HEK293 (cell line): ENCODE measurements at regions not wholly inside any gene's neighbourhood (a gene's known extent, or its start where the extent isn't known, plus 50 kb on each side); places are given as distances from the start of the nearest gene placed in this dataset.

Source experiments
- CTCF ChIA-PET: fragments of 350-600 bp; formaldehyde crosslinking; extraction: SDS; loops from one replicate; lab custom pipeline; 2021; ENCODE audit warnings: antibody characterized with exemption; lab: Yijun Ruan, JAX
- POLR2A ChIA-PET: fragments of 300-600 bp; formaldehyde crosslinking; extraction: SDS; loops from one replicate; lab custom pipeline; 2020; ENCODE audit warnings: antibody characterized with exemption, inconsistent platforms; lab: Yijun Ruan, JAX
- H3K27ac ChIP-seq: fragments of 200-500 bp; sonication (Bioruptor generic); 2 replicates; pipeline ENCODE4 v1.5.1; 2014; ENCODE audit warnings: low read depth, low read length, control low read depth, inconsistent platforms; ENCODE audit errors: extremely low read depth
- H3K36me3 ChIP-seq, 2 experiments: fragments of 200-500 bp in 1 of 2; sonication (Bioruptor generic) in 1 of 2; 1 replicate in 1 of 2; 2 replicates in 1 of 2; pipeline ENCODE4 v1.5.1; 2014 to 2017; ENCODE audit warnings: inconsistent platforms in 2 of 2, low read length in 2 of 2; ENCODE audit not compliant: control insufficient read depth in 2 of 2, insufficient read depth in 1 of 2
- H3K4me1 ChIP-seq: fragments of 200-500 bp; sonication (Bioruptor generic); 2 replicates; pipeline ENCODE4 v1.5.1; 2014; ENCODE audit warnings: mild to moderate bottlenecking, low read length, inconsistent platforms; ENCODE audit not compliant: control insufficient read depth, insufficient read depth
- H3K4me3 ChIP-seq: 2 replicates; pipeline ENCODE4 v1.5.1; 2011; ENCODE audit warnings: low read depth, mild to moderate bottlenecking, control low read depth, low read length, moderate library complexity
- H3K9me3 ChIP-seq: fragments of 200-500 bp; sonication (Bioruptor generic); 2 replicates; pipeline ENCODE4 v1.5.1; 2014; ENCODE audit warnings: low read depth, low read length, inconsistent platforms; ENCODE audit not compliant: control insufficient read depth, insufficient read depth
- BCL11A ChIP-seq: fragments of 450-650 bp; formaldehyde crosslinking; IDR thresholded peaks from 2 replicates; pipeline ENCODE4 v1.5.1; 2016; ENCODE audit warnings: low read depth, missing biosample characterization, missing genetic modification characterization
- PRDM1 ChIP-seq: fragments of 450-650 bp; formaldehyde crosslinking; IDR thresholded peaks from 2 replicates; pipeline ENCODE4; 2016; ENCODE audit warnings: missing biosample characterization, missing genetic modification characterization
- REPIN1 ChIP-seq: fragments of 450-650 bp; formaldehyde crosslinking; IDR thresholded peaks from 2 replicates; pipeline ENCODE4 v1.5.1; 2017; ENCODE audit warnings: missing biosample characterization, missing genetic modification characterization, low read depth
- TCF7L2 ChIP-seq: IDR thresholded peaks from 2 replicates; pipeline ENCODE4 v1.6.1; 2011; ENCODE audit warnings: low read depth, mild to moderate bottlenecking, inconsistent platforms, low read length, moderate library complexity, borderline replicate concordance
- TSHZ1 ChIP-seq: fragments of 450-650 bp; formaldehyde crosslinking; IDR thresholded peaks from 2 replicates; pipeline ENCODE4 v1.5.1; 2016; ENCODE audit warnings: missing biosample characterization, missing genetic modification characterization, borderline replicate concordance
- ZBTB11 ChIP-seq: fragments of 450-650 bp; formaldehyde crosslinking; conservative IDR thresholded peaks from 2 replicates; pipeline ENCODE4 v1.5.1; 2016; ENCODE audit warnings: low read depth, missing biosample characterization, missing genetic modification characterization
- ZBTB21 ChIP-seq: fragments of 450-650 bp; formaldehyde crosslinking; IDR thresholded peaks from 2 replicates; pipeline ENCODE4 v1.5.1; 2017; ENCODE audit warnings: missing biosample characterization, missing genetic modification characterization
- ZBTB49 ChIP-seq: fragments of 450-650 bp; formaldehyde crosslinking; IDR thresholded peaks from 2 replicates; pipeline ENCODE4 v1.5.1; 2016; ENCODE audit warnings: missing biosample characterization, missing genetic modification characterization, low read depth
- ZIC2 ChIP-seq: fragments of 450-650 bp; formaldehyde crosslinking; IDR thresholded peaks from 2 replicates; pipeline ENCODE4 v1.5.1; 2016; ENCODE audit warnings: missing biosample characterization, missing genetic modification characterization
- ZNF121 ChIP-seq: fragments of 450-650 bp; formaldehyde crosslinking; IDR thresholded peaks from 2 replicates; pipeline ENCODE4 v1.5.1; 2016; ENCODE audit warnings: missing biosample characterization, missing genetic modification characterization
- ZNF16 ChIP-seq: fragments of 450-650 bp; formaldehyde crosslinking; IDR thresholded peaks from 2 replicates; pipeline ENCODE4 v1.5.1; 2016; ENCODE audit warnings: low read depth, missing biosample characterization, missing genetic modification characterization
- ZNF184 ChIP-seq: fragments of 450-650 bp; IDR thresholded peaks from 2 replicates; pipeline ENCODE4 v1.5.1; 2018; ENCODE audit warnings: missing biosample characterization, mild to moderate bottlenecking, missing genetic modification characterization
- ZNF239 ChIP-seq: fragments of 450-650 bp; formaldehyde crosslinking; IDR thresholded peaks from 2 replicates; pipeline ENCODE4 v1.5.1; 2016; ENCODE audit warnings: missing biosample characterization, missing genetic modification characterization
- ZNF48 ChIP-seq: fragments of 450-650 bp; formaldehyde crosslinking; IDR thresholded peaks from 2 replicates; pipeline ENCODE4 v1.5.1; 2016; ENCODE audit warnings: missing biosample characterization, missing genetic modification characterization
- ZNF488 ChIP-seq: fragments of 450-650 bp; formaldehyde crosslinking; IDR thresholded peaks from 2 replicates; pipeline ENCODE4 v1.5.1; 2016; ENCODE audit warnings: missing biosample characterization, missing genetic modification characterization
- ZNF518A ChIP-seq: fragments of 450-650 bp; formaldehyde crosslinking; conservative IDR thresholded peaks from 2 replicates; pipeline ENCODE4 v1.5.1; 2016; ENCODE audit warnings: low read depth, missing biosample characterization, missing genetic modification characterization
- ZNF645 ChIP-seq: fragments of 450-650 bp; formaldehyde crosslinking; IDR thresholded peaks from 2 replicates; pipeline ENCODE4; 2016; ENCODE audit warnings: missing biosample characterization, missing genetic modification characterization
- ZNF768 ChIP-seq: fragments of 450-650 bp; formaldehyde crosslinking; IDR thresholded peaks from 2 replicates; pipeline ENCODE4 v1.5.1; 2018; ENCODE audit warnings: missing biosample characterization, mild to moderate bottlenecking, missing genetic modification characterization
- ZNF792 ChIP-seq: fragments of 450-650 bp; formaldehyde crosslinking; IDR thresholded peaks from 2 replicates; pipeline ENCODE4 v1.5.1; 2016; ENCODE audit warnings: missing biosample characterization, missing genetic modification characterization

GRCh38 chr3:137296116-137296515 is 338.3 kb downstream of the IL20RB start:
- no peak overlapping the region for H3K27ac ChIP-seq
- CTCF ChIA-PET = interaction anchor here (0.5 kb wide), 1 partner anchor 35 kb away, joined by 3 read pairs; no protein-coding TSS in a partner anchor
- POLR2A ChIA-PET = no interaction called here
- no peak overlapping the region for H3K4me3 ChIP-seq
- H3K4me1 ChIP-seq = no peaks in the 10 kb centered on the region
- no peaks in the 10 kb centered on the region for H3K9me3 ChIP-seq
- H3K36me3 ChIP-seq = no peaks in the 10 kb centered on the region
- TF ChIP-seq BCL11A (tag by site-specific recombination) = no peak
- no peak for TF ChIP-seq ZBTB49 (tag by site-specific recombination)
- TF ChIP-seq ZIC2 (tag by site-specific recombination) = no peak
- no peak for TF ChIP-seq ZNF184 (tag by site-specific recombination)
- TF ChIP-seq TSHZ1 (tag by site-specific recombination) = no peak
- TF ChIP-seq ZNF792 (tag by site-specific recombination) = no peak
- no peak for TF ChIP-seq PRDM1
- TF ChIP-seq ZBTB21 (tag by site-specific recombination) = no peak
- no peak for TF ChIP-seq ZNF645 (tag by site-specific recombination)
- TF ChIP-seq ZNF48 = no peak
- TF ChIP-seq ZNF121 (tag by site-specific recombination) = no peak

GRCh38 chr3:137297770-137298169 is 340.0 kb downstream of the IL20RB start:
- H3K4me1 ChIP-seq = no peaks in the 10 kb centered on the region
- POLR2A ChIA-PET = no interaction called here
- H3K27ac ChIP-seq = no peak overlapping the region
- TF ChIP-seq TCF7L2 (no peak), ZNF518A (no peak), ZNF488 (tag by site-specific recombination) (no peak), ZNF239 (tag by site-specific recombination) (no peak), ZBTB11 (no peak), REPIN1 (tag by site-specific recombination) (no peak), ZNF768 (no peak), ZNF16 (tag by site-specific recombination) (no peak)
- CTCF ChIA-PET = no interaction called here
- no peaks in the 10 kb centered on the region for H3K9me3 ChIP-seq
- H3K36me3 ChIP-seq = no peaks in the 10 kb centered on the region
- no peak overlapping the region for H3K4me3 ChIP-seq
